Naive thymus-derived CD4-positive, alpha-beta T cell (primary cell): ENCODE measurements at regions not wholly inside any gene's neighbourhood (a gene's known extent, or its start where the extent isn't known, plus 50 kb on each side); places are given as distances from the start of the nearest gene placed in this dataset.

Experiments
- ATAC-seq: fragments of 150-1000 bp; cut with Tn5 transposase; 2 replicates; pipeline ENCODE4 v1.10.0; 2021; ENCODE audit warnings: mild to moderate bottlenecking, moderate library complexity
- CTCF ChIA-PET: fragments of 350-600 bp; sonication (Branson Sonifier 250); formaldehyde crosslinking; loops from one replicate; lab custom pipeline; 2021; ENCODE audit warnings: antibody characterized with exemption; lab: Charles Lee
- POLR2A ChIA-PET: fragments of 350-600 bp; sonication (Branson Sonifier 250); formaldehyde crosslinking; loops from one replicate; lab custom pipeline; 2021; ENCODE audit warnings: antibody characterized with exemption, inconsistent platforms; lab: Charles Lee
- DNase-seq, 9 donors: peaks; one replicate each; pipeline versions ENCODE4 v3.0.0 to v3.0.0-alpha.2; 2020 to 2022; ENCODE audit warnings: mixed read lengths in 1 of 9
- H3K27ac ChIP-seq: one replicate; pipeline ENCODE4 v1.7.0; 2013; ENCODE audit warnings: mild to moderate bottlenecking, low read depth, low read length, moderate library complexity
- H3K27me3 ChIP-seq, 2 donors: one replicate each; pipeline ENCODE4 v1.7.0; 2013; ENCODE audit warnings: low read length in 2 of 2, mild to moderate bottlenecking in 2 of 2, moderate library complexity in 2 of 2; ENCODE audit not compliant: control insufficient read depth in 2 of 2, insufficient read depth in 2 of 2
- H3K36me3 ChIP-seq, 3 experiments: 1 replicate in 2 of 3; 2 replicates in 1 of 3; pipeline ENCODE4 v1.7.0; 2013; ENCODE audit warnings: low read length in 3 of 3, mild to moderate bottlenecking in 3 of 3, moderate library complexity in 1 of 3; ENCODE audit not compliant: insufficient read depth in 3 of 3, control insufficient read depth in 2 of 3
- H3K4me1 ChIP-seq, 2 donors: one replicate each; pipeline ENCODE4 v1.7.0; 2013; ENCODE audit warnings: low read length in 2 of 2, mild to moderate bottlenecking in 2 of 2, moderate library complexity in 1 of 2; ENCODE audit not compliant: control insufficient read depth in 2 of 2, insufficient read depth in 2 of 2
- H3K4me3 ChIP-seq: 2 replicates; pipeline ENCODE4 v1.7.0; 2013; ENCODE audit warnings: mild to moderate bottlenecking, low read length
- H3K9me3 ChIP-seq, 3 experiments: 1 replicate in 2 of 3; 2 replicates in 1 of 3; pipeline ENCODE4 v1.7.0; 2013; ENCODE audit warnings: low read length in 3 of 3; ENCODE audit not compliant: control insufficient read depth in 2 of 3
- H3K27ac Mint-ChIP-seq, 9 donors: one replicate each; pipeline ENCODE4 v1.8.0; 2020 to 2022; ENCODE audit warnings: mixed read lengths in 9 of 9, mild to moderate bottlenecking in 8 of 9, moderate library complexity in 5 of 9, inconsistent platforms in 2 of 9
- H3K27me3 Mint-ChIP-seq, 5 donors: one replicate each; pipeline ENCODE4 v1.8.0; 2021 to 2022; ENCODE audit warnings: mixed read lengths in 5 of 5, mild to moderate bottlenecking in 1 of 5
- H3K36me3 Mint-ChIP-seq, 5 donors: one replicate each; pipeline ENCODE4 v1.8.0; 2020 to 2022; ENCODE audit warnings: mixed read lengths in 5 of 5, mild to moderate bottlenecking in 3 of 5, inconsistent platforms in 1 of 5
- H3K4me1 Mint-ChIP-seq, 7 donors: one replicate each; pipeline ENCODE4 v1.8.0; 2020 to 2022; ENCODE audit warnings: mixed read lengths in 7 of 7, mild to moderate bottlenecking in 3 of 7, inconsistent platforms in 1 of 7
- H3K4me3 Mint-ChIP-seq, 10 donors: one replicate each; pipeline ENCODE4 v1.8.0; 2020 to 2022; ENCODE audit warnings: mild to moderate bottlenecking in 10 of 10, mixed read lengths in 10 of 10, moderate library complexity in 6 of 10, inconsistent platforms in 2 of 10
- H3K9me3 Mint-ChIP-seq, 11 donors: one replicate each; pipeline ENCODE4 v1.8.0; 2020 to 2022; ENCODE audit warnings: mixed read lengths in 11 of 11, mild to moderate bottlenecking in 4 of 11, inconsistent platforms in 1 of 11, moderate library complexity in 1 of 11
- intact Hi-C, 2 donors: fragments of 100-400 bp; cut with micrococcal nuclease; formaldehyde crosslinking; loops; one replicate each; pipeline ENCODE4 v1.15.1; 2023

GRCh38 chr2:210913461-210913860 is 357.1 kb downstream of the CPS1 start:
- Mint-ChIP-seq H3K4me3 (no peak overlapping the region), H3K27me3 (no peaks in the 10 kb centered on the region), H3K27ac (no peak overlapping the region), H3K4me1 (no peaks in the 10 kb centered on the region), H3K36me3 (no peaks in the 10 kb centered on the region), H3K9me3 (peaks cover 0 to 30% (median 4%) of the 10 kb centered on the region in 11 donors)
- DNase-seq: no peak
- Histone ChIP-seq H3K4me1 (no peaks in the 10 kb centered on the region), H3K4me3 (no peak overlapping the region), H3K36me3 (no peaks in the 10 kb centered on the region), H3K9me3 (no peaks in the 10 kb centered on the region), H3K27me3 (no peaks in the 10 kb centered on the region), H3K27ac (no peak overlapping the region)
- ATAC-seq: no peak
- POLR2A ChIA-PET: no interaction called here
- intact Hi-C loops: no loop called here
- CTCF ChIA-PET: no interaction called here

DNA sequence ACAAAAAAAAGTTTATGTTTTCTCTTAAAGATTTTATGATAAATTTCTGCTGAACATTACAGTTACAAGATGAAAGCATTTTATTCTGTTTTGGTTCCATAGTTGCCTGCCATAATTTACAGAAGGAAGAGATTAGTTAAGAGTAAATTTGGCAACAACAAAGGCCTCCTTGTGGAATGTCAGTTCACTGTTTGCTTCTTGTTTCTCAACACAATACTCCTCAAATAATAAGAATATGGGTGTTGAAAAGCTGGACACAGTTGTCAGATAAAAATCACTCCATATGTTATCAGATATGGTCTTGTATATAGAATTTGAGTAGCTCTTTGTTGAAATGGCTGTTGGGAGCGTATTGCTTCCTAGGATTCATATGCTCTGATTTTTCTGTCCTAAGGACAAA is 359.5 kb downstream of the CPS1 start:
- no peak overlapping the region for H3K4me3 ChIP-seq
- Mint-ChIP-seq H3K9me3 (peaks cover 0 to 23% (median 6%) of the 10 kb centered on the region in 11 donors), H3K36me3 (peaks cover 0 to 5% (median 0%) of the 10 kb centered on the region in 5 donors), H3K27ac (no peak overlapping the region), H3K4me1 (no peaks in the 10 kb centered on the region), H3K4me3 (no peak overlapping the region), H3K27me3 (no peaks in the 10 kb centered on the region)
- H3K27me3 ChIP-seq: no peaks in the 10 kb centered on the region
- ChIA-PET POLR2A (no interaction called here), CTCF (no interaction called here)
- no peak for ATAC-seq
- no peaks in the 10 kb centered on the region for H3K36me3 ChIP-seq
- H3K9me3 ChIP-seq: no peaks in the 10 kb centered on the region
- intact Hi-C loops: no loop called here
- H3K27ac ChIP-seq: no peak overlapping the region
- H3K4me1 ChIP-seq: no peaks in the 10 kb centered on the region
- DNase-seq: no peak

GRCh38 chr2:210917465-210917864 is 361.1 kb downstream of the CPS1 start:
- no peak overlapping the region for H3K4me3 ChIP-seq
- H3K4me1 ChIP-seq: no peaks in the 10 kb centered on the region
- Mint-ChIP-seq H3K4me3 (no peak overlapping the region), H3K27me3 (no peaks in the 10 kb centered on the region), H3K9me3 (peaks cover 0 to 16% (median 6%) of the 10 kb centered on the region in 11 donors), H3K27ac (no peak overlapping the region), H3K36me3 (peaks cover 0 to 5% (median 0%) of the 10 kb centered on the region in 5 donors), H3K4me1 (no peaks in the 10 kb centered on the region)
- H3K27me3 ChIP-seq: no peaks in the 10 kb centered on the region
- intact Hi-C loops: no loop called here
- no peaks in the 10 kb centered on the region for H3K9me3 ChIP-seq
- ChIA-PET CTCF (no interaction called here), POLR2A (no interaction called here)
- no peak for DNase-seq
- H3K27ac ChIP-seq: no peak overlapping the region
- H3K36me3 ChIP-seq: no peaks in the 10 kb centered on the region
- no peak for ATAC-seq

GRCh38 chr2:210919128-210919527 is 362.7 kb downstream of the CPS1 start:
- Mint-ChIP-seq H3K27me3 (no peaks in the 10 kb centered on the region), H3K9me3 (peaks cover 0 to 11% (median 4%) of the 10 kb centered on the region in 11 donors), H3K27ac (no peak overlapping the region), H3K4me3 (no peak overlapping the region), H3K36me3 (peaks cover 0 to 5% (median 0%) of the 10 kb centered on the region in 5 donors), H3K4me1 (no peaks in the 10 kb centered on the region)
- intact Hi-C loops: no loop called here
- no peaks in the 10 kb centered on the region for H3K4me1 ChIP-seq
- H3K27me3 ChIP-seq: no peaks in the 10 kb centered on the region
- H3K36me3 ChIP-seq: no peaks in the 10 kb centered on the region
- DNase-seq (no peak), ATAC-seq (no peak)
- H3K4me3 ChIP-seq: no peak overlapping the region
- POLR2A ChIA-PET: no interaction called here
- no peak overlapping the region for H3K27ac ChIP-seq
- CTCF ChIA-PET: no interaction called here
- H3K9me3 ChIP-seq: no peaks in the 10 kb centered on the region

DNA sequence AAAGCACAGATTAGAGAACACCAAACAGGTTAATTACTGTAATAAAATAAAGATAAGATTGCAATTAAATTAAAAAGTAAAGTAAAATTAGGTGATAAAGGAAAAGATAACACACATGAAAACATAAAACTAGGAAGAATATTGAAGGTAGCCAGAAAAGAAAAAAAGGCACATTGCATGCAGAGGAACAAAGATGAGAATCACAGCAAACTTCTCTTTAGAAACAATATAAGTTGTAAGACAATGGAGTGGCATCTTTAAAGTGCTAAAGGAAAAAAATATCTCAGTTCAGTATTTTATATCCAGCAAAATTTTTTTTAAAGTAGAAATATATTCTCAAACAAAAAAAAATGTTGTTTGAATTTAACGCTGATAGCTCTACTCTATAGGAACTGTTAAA is 366.0 kb downstream of the CPS1 start:
- ATAC-seq (no peak), DNase-seq (no peak)
- Histone ChIP-seq H3K4me3 (no peak overlapping the region), H3K27me3 (no peaks in the 10 kb centered on the region), H3K36me3 (no peaks in the 10 kb centered on the region), H3K4me1 (no peaks in the 10 kb centered on the region), H3K27ac (no peak overlapping the region), H3K9me3 (no peaks in the 10 kb centered on the region)
- Mint-ChIP-seq H3K9me3 (peaks cover 0 to 14% (median 1%) of the 10 kb centered on the region in 11 donors), H3K27me3 (no peaks in the 10 kb centered on the region), H3K4me1 (no peaks in the 10 kb centered on the region), H3K4me3 (no peak overlapping the region), H3K36me3 (peaks cover 0 to 5% (median 0%) of the 10 kb centered on the region in 5 donors), H3K27ac (no peak overlapping the region)
- ChIA-PET POLR2A (no interaction called here), CTCF (no interaction called here)
- intact Hi-C loops: no loop called here

- H3K4me1 Mint-ChIP-seq: no peaks in the 10 kb centered on the region
- CTCF ChIA-PET: no interaction called here
- H3K4me1 ChIP-seq: no peaks in the 10 kb centered on the region
- H3K4me3 Mint-ChIP-seq: no peak overlapping the region
- H3K27me3 Mint-ChIP-seq: no peaks in the 10 kb centered on the region
- H3K36me3 ChIP-seq: no peaks in the 10 kb centered on the region
- no peak overlapping the region for H3K27ac ChIP-seq
- no peaks in the 10 kb centered on the region for H3K9me3 ChIP-seq
- H3K27ac Mint-ChIP-seq: no peak overlapping the region
- DNase-seq: no peak
- H3K27me3 ChIP-seq: no peaks in the 10 kb centered on the region
- H3K4me3 ChIP-seq: no peak overlapping the region
- intact Hi-C loops: no loop called here
- H3K9me3 Mint-ChIP-seq: peaks cover 0 to 3% (median 0%) of the 10 kb centered on the region in 11 donors
- POLR2A ChIA-PET: no interaction called here
- no peak for ATAC-seq
- no peaks in the 10 kb centered on the region for H3K36me3 Mint-ChIP-seq
These were observed 372.3 kb downstream of the CPS1 start for GRCh38 chr2:210928714-210929113.

- H3K36me3 ChIP-seq: no peaks in the 10 kb centered on the region
- no peaks in the 10 kb centered on the region for H3K4me1 Mint-ChIP-seq
- intact Hi-C loops: no loop called here
- no peaks in the 10 kb centered on the region for H3K27me3 Mint-ChIP-seq
- ATAC-seq: no peak
- no peaks in the 10 kb centered on the region for H3K9me3 ChIP-seq
- DNase-seq: no peak
- no peaks in the 10 kb centered on the region for H3K27me3 ChIP-seq
- H3K27ac Mint-ChIP-seq: no peak overlapping the region
- no peak overlapping the region for H3K4me3 ChIP-seq
- H3K27ac ChIP-seq: no peak overlapping the region
- no peaks in the 10 kb centered on the region for H3K36me3 Mint-ChIP-seq
- no peaks in the 10 kb centered on the region for H3K4me1 ChIP-seq
- POLR2A ChIA-PET: no interaction called here
- H3K4me3 Mint-ChIP-seq: no peak overlapping the region
- CTCF ChIA-PET: no interaction called here
- peaks cover 0 to 16% (median 3%) of the 10 kb centered on the region in 11 donors for H3K9me3 Mint-ChIP-seq
These were observed 381.8 kb downstream of the CPS1 start for GRCh38 chr2:210938228-210938627.
